Activated CD8-positive, alpha-beta T cell treated with anti-CD3 and anti-CD28 coated beads for 36 hours (primary cell): ENCODE measurements at regions not wholly inside any gene's neighbourhood (a gene's known extent, or its start where the extent isn't known, plus 50 kb on each side); places are given as distances from the start of the nearest gene placed in this dataset.

Experiments
- ATAC-seq: fragments of 200-7000 bp; cut with Tn5 transposase; one replicate; pipeline ENCODE4 v1.10.0; 2021; ENCODE audit warnings: mild to moderate bottlenecking, moderate library complexity
- CTCF ChIA-PET: fragments of 350-600 bp; sonication (Branson Sonifier 250); formaldehyde crosslinking; loops from one replicate; lab custom pipeline; 2021; ENCODE audit warnings: antibody characterized with exemption; lab: Charles Lee
- POLR2A ChIA-PET: fragments of 350-600 bp; sonication (Branson Sonifier 250); formaldehyde crosslinking; loops from one replicate; lab custom pipeline; 2021; ENCODE audit warnings: antibody characterized with exemption; lab: Charles Lee
- DNase-seq: peaks from one replicate; pipeline ENCODE4 v3.0.0-alpha.2; 2020
- H3K27ac Mint-ChIP-seq: one replicate; pipeline ENCODE4 v1.8.0; 2021; ENCODE audit warnings: mild to moderate bottlenecking, mixed read lengths
- H3K27me3 Mint-ChIP-seq: one replicate; pipeline ENCODE4 v1.8.0; 2021; ENCODE audit warnings: mixed read lengths
- H3K36me3 Mint-ChIP-seq: one replicate; pipeline ENCODE4 v1.8.0; 2021; ENCODE audit warnings: low read depth, mixed read lengths
- H3K4me1 Mint-ChIP-seq: one replicate; pipeline ENCODE4 v1.8.0; 2021; ENCODE audit warnings: low read depth, mixed read lengths
- H3K4me3 Mint-ChIP-seq: one replicate; pipeline ENCODE4 v1.8.0; 2021; ENCODE audit warnings: mild to moderate bottlenecking, moderate library complexity, mixed read lengths
- H3K9me3 Mint-ChIP-seq: one replicate; pipeline ENCODE4 v1.8.0; 2021; ENCODE audit warnings: mixed read lengths
- intact Hi-C: fragments of 100-400 bp; cut with micrococcal nuclease; formaldehyde crosslinking; loops from one replicate; pipeline ENCODE4 v1.10.0; 2022
- TF ChIP-seq, protein P1 (sequence below): fragments of 200-600 bp; IDR thresholded peaks from one replicate; pipeline ENCODE4 v1.8.0; 2022; ENCODE audit warnings: antibody characterized with exemption, mild to moderate bottlenecking

DNA sequence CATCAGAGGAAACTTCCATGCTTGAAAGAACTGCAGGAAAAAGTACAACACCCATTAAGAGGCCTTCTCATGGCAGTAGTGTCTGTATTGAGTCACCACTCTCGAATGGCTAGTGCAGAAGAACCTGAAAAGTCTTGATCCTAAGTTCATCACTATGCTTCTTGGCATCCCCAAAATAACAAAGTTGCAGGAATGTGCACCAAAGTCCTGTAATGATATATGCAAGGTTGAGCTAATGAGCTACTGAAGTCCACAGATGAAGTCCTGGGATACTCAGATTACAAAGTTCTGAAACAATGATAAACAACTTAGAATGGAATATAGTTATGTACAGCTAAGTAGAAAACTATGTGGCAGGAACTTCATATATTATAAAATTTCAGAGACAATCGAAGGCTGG, 545.4 kb downstream of the FOXG1 start:
- no peak overlapping the region for H3K27ac Mint-ChIP-seq
- peaks cover 4% of the 10 kb centered on the region for H3K9me3 Mint-ChIP-seq
- H3K4me3 Mint-ChIP-seq = no peak overlapping the region
- intact Hi-C loops = no loop called here
- no peak for DNase-seq
- no peaks in the 10 kb centered on the region for H3K4me1 Mint-ChIP-seq
- POLR2A ChIA-PET = no interaction called here
- TF ChIP-seq, protein P1, sequence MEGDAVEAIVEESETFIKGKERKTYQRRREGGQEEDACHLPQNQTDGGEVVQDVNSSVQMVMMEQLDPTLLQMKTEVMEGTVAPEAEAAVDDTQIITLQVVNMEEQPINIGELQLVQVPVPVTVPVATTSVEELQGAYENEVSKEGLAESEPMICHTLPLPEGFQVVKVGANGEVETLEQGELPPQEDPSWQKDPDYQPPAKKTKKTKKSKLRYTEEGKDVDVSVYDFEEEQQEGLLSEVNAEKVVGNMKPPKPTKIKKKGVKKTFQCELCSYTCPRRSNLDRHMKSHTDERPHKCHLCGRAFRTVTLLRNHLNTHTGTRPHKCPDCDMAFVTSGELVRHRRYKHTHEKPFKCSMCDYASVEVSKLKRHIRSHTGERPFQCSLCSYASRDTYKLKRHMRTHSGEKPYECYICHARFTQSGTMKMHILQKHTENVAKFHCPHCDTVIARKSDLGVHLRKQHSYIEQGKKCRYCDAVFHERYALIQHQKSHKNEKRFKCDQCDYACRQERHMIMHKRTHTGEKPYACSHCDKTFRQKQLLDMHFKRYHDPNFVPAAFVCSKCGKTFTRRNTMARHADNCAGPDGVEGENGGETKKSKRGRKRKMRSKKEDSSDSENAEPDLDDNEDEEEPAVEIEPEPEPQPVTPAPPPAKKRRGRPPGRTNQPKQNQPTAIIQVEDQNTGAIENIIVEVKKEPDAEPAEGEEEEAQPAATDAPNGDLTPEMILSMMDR = no peak
- CTCF ChIA-PET = no interaction called here
- no peaks in the 10 kb centered on the region for H3K27me3 Mint-ChIP-seq
- ATAC-seq = no peak
- H3K36me3 Mint-ChIP-seq = no peaks in the 10 kb centered on the region

DNA sequence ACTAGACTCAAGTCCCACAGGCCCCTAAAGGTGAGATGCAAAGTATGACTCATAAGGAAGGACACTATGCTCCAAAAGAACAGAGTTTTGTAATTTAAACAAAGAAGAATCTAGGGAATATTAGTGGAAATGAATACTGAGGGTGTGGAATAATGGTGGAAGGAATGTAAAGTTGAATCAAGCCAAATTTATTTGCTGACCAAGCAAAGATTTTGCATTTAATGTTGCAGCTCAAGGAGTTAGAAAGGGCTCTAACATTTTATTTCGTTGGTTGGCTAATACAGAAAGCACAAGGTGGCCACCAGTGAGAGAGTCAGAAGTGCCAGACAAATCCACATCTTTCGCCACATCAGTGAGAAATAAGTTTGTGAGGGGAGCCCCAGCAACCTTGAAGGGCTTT, 550.3 kb downstream of the FOXG1 start:
- no peaks in the 10 kb centered on the region for H3K36me3 Mint-ChIP-seq
- TF ChIP-seq, protein P1 = no peak
- DNase-seq = no peak
- no peak overlapping the region for H3K27ac Mint-ChIP-seq
- H3K4me1 Mint-ChIP-seq = no peaks in the 10 kb centered on the region
- ATAC-seq = no peak
- no peak overlapping the region for H3K4me3 Mint-ChIP-seq
- H3K27me3 Mint-ChIP-seq = no peaks in the 10 kb centered on the region
- ChIA-PET CTCF (no interaction called here), POLR2A (no interaction called here)
- H3K9me3 Mint-ChIP-seq = peaks cover 11% of the 10 kb centered on the region
- intact Hi-C loops = no loop called here

DNA sequence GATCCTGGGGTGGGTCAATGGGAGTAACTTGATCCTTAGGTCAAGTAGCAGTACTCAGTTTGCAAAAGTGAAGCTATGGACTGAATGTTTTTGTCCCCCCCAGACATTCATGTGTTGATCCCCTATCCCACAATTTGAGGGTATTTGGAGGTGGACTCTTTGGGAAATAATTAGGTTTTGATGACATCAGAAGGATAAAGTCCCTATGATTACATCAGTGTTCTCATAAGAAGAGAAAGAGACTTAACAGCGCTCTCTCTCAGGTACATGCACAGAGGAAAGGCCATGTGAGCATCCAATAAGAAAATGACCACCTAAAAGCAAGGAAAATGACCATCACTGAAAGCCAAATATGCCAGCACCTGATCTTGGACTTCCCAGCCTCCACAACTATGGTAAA, 550.8 kb downstream of the FOXG1 start:
- Mint-ChIP-seq H3K4me1 (no peaks in the 10 kb centered on the region), H3K27ac (no peak overlapping the region), H3K27me3 (no peaks in the 10 kb centered on the region), H3K9me3 (peaks cover 11% of the 10 kb centered on the region), H3K4me3 (no peak overlapping the region), H3K36me3 (no peaks in the 10 kb centered on the region)
- no peak for ATAC-seq
- DNase-seq = no peak
- CTCF ChIA-PET = no interaction called here
- TF ChIP-seq, protein P1 = no peak
- intact Hi-C loops = no loop called here
- POLR2A ChIA-PET = no interaction called here

DNA sequence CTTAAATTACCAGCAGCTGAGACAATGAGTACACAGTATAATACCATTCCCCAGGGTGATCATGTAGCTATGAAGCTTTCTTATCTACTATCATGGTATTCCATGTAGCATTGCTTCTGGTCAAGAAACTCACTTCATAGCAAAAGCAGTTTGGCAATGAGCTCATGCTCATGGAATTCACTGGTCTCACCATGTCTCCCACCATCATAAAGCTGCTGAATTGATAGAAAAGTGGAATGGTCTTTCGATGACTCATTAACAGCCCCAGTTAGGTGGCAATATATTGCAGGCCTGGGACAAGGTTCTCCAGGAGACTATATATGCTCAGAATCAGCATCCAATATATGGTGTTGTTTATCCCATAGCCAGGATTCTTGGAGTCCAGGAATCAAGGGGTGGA, 553.7 kb downstream of the FOXG1 start:
- no peaks in the 10 kb centered on the region for H3K4me1 Mint-ChIP-seq
- peaks cover 11% of the 10 kb centered on the region for H3K9me3 Mint-ChIP-seq
- H3K4me3 Mint-ChIP-seq = no peak overlapping the region
- TF ChIP-seq, protein P1 = no peak
- H3K27me3 Mint-ChIP-seq = no peaks in the 10 kb centered on the region
- ATAC-seq = no peak
- CTCF ChIA-PET = no interaction called here
- no peaks in the 10 kb centered on the region for H3K36me3 Mint-ChIP-seq
- H3K27ac Mint-ChIP-seq = no peak overlapping the region
- no peak for DNase-seq
- intact Hi-C loops = no loop called here
- POLR2A ChIA-PET = no interaction called here

DNA sequence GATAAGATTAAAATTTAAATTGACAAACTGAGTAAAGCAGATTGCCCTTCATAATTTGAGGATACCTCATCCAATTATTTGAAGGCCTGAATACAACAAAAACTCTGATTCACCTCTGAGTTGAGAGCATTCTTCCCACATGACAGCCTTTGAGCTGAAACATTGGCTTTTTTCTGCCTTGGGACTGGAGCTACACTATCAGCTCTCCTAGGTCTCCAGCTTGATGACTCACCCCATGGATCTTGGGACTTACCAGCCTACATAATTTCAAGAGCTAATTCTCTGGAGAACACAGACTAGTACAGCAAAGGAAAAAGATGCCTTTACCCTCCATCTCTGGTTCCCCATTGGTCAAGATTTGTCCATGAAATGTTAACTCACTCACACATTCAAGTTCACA, 555.1 kb downstream of the FOXG1 start:
- no peak overlapping the region for H3K4me3 Mint-ChIP-seq
- H3K27ac Mint-ChIP-seq = no peak overlapping the region
- H3K4me1 Mint-ChIP-seq = no peaks in the 10 kb centered on the region
- intact Hi-C loops = no loop called here
- ATAC-seq = no peak
- no peaks in the 10 kb centered on the region for H3K36me3 Mint-ChIP-seq
- ChIA-PET CTCF (no interaction called here), POLR2A (no interaction called here)
- H3K27me3 Mint-ChIP-seq = no peaks in the 10 kb centered on the region
- peaks cover 11% of the 10 kb centered on the region for H3K9me3 Mint-ChIP-seq
- DNase-seq = no peak
- TF ChIP-seq, protein P1 = no peak
